Bronchial epithelial cell (primary cell): ENCODE measurements at regions not wholly inside any gene's neighbourhood (a gene's known extent, or its start where the extent isn't known, plus 50 kb on each side); places are given as distances from the start of the nearest gene placed in this dataset.
A peak's percentile ranks its signal among the peaks of the same experiment; 100 is the strongest.

Experiments used
- DNase-seq: peaks from one replicate; pipeline ENCODE4 v3.0.0-alpha.2; 2010; ENCODE audit warnings: low read depth
- FAIRE-seq: peaks from 2 replicates; lab custom pipeline; 2011; peaks lifted over from hg19 to GRCh38; lab: Jason Lieb, UNC
- H3K27me3 ChIP-seq: 2 replicates; pipeline ENCODE4 v1.5.1; 2011; ENCODE audit warnings: low read length; ENCODE audit not compliant: control insufficient read depth, insufficient read depth
- H3K36me3 ChIP-seq: 2 replicates; pipeline ENCODE4 v1.5.1; 2011; ENCODE audit warnings: low read length; ENCODE audit not compliant: control insufficient read depth, insufficient read depth
- H3K4me3 ChIP-seq: 2 replicates; pipeline ENCODE4 v1.5.1; 2011; ENCODE audit warnings: mild to moderate bottlenecking, low read depth, low read length, control low read depth
- CTCF ChIP-seq: IDR thresholded peaks from 2 replicates; pipeline ENCODE4 v1.5.1; 2011; ENCODE audit warnings: mild to moderate bottlenecking, moderate library complexity, low read length, control low read depth, inconsistent platforms; ENCODE audit not compliant: insufficient read depth, severe bottlenecking

- Histone ChIP-seq H3K4me3 (no peak overlapping the region), H3K36me3 (no peaks in the 10 kb centered on the region), H3K27me3 (peaks cover 1% of the 10 kb centered on the region)
- no peak for FAIRE-seq
- TF ChIP-seq CTCF, result no peak
- no peak for DNase-seq
Measured at GRCh38 chr1:87196110-87196827, 132.4 kb upstream of the LMO4 start.

GRCh38 chr1:87197156-87197555 lies 131.5 kb upstream of the LMO4 start:
- no peak for FAIRE-seq

GRCh38 chr1:87197641-87198040 lies 131.0 kb upstream of the LMO4 start:
- TF ChIP-seq CTCF, result no peak
- FAIRE-seq (no peak), DNase-seq (no peak)
- H3K4me3 ChIP-seq, result no peak overlapping the region
- H3K27me3 ChIP-seq, result peaks cover 1% of the 10 kb centered on the region
- no peaks in the 10 kb centered on the region for H3K36me3 ChIP-seq

More at GRCh38 chr1:87197156-87197555, 131.5 kb upstream of the LMO4 start:
- Histone ChIP-seq H3K4me3 (no peak overlapping the region), H3K27me3 (peaks cover 1% of the 10 kb centered on the region), H3K36me3 (no peaks in the 10 kb centered on the region)
- no peak for DNase-seq
- TF ChIP-seq CTCF, result no peak

- TF ChIP-seq CTCF, result no peak
- DNase-seq (peak; percentile 73), FAIRE-seq (no peak)
- no peak overlapping the region for H3K4me3 ChIP-seq
- no peaks in the 10 kb centered on the region for H3K36me3 ChIP-seq
- no peaks in the 10 kb centered on the region for H3K27me3 ChIP-seq
Measured at GRCh38 chr1:87200875-87201638, 127.6 kb upstream of the LMO4 start.

- H3K4me3 ChIP-seq, result no peak overlapping the region
- no peaks in the 10 kb centered on the region for H3K27me3 ChIP-seq
- FAIRE-seq (no peak), DNase-seq (no peak)
- TF ChIP-seq CTCF, result no peak
- H3K36me3 ChIP-seq, result no peaks in the 10 kb centered on the region
Measured at GRCh38 chr1:87201768-87202167, 126.9 kb upstream of the LMO4 start.

GRCh38 chr1:87202451-87202850 lies 126.2 kb upstream of the LMO4 start:
- DNase-seq (no peak), FAIRE-seq (no peak)
- Histone ChIP-seq H3K36me3 (no peaks in the 10 kb centered on the region), H3K4me3 (no peak overlapping the region), H3K27me3 (no peaks in the 10 kb centered on the region)
- TF ChIP-seq CTCF, result no peak
